ENCODE measurements at regions not wholly inside any gene's neighbourhood (a gene's known extent, or its start where the extent isn't known, plus 50 kb on each side); places are given as distances from the start of the nearest gene placed in this dataset.

GRCh38 chr1:229136822-229137221 is 134.1 kb upstream of the RAB4A start:
- intact Hi-C loops (cut with DNase I): no loop called here
- 48 to 63% (median 62%) methylated on average over 3 of the region's 3 CpGs for WGBS, 3 donors
- ATAC-seq: no peak

GRCh38 chr1:229137271-229137670 is 133.6 kb upstream of the RAB4A start:
- ATAC-seq (no peak), DNase-seq (no peak)
- no peak for TF ChIP-seq CTCF (IDR thresholded peaks at IDR 0.05)
- H3K36me3 ChIP-seq (ENCODE audit: insufficient read depth in 1 of 2, low read depth in 1 of 2): no peaks in the 10 kb centered on the region
- intact Hi-C loops (cut with DNase I): no loop called here
- no peaks in the 10 kb centered on the region for H3K27me3 ChIP-seq (ENCODE audit: insufficient read depth in 3 of 3, low read length in 2 of 3)
- no peak overlapping the region for H3K27ac ChIP-seq
- no peaks in the 10 kb centered on the region for H3K4me1 ChIP-seq
- no peak overlapping the region for H3K4me3 ChIP-seq
- H3K9me3 ChIP-seq: no peaks in the 10 kb centered on the region

More at GRCh38 chr1:229136822-229137221, 134.1 kb upstream of the RAB4A start:
- H3K4me3 ChIP-seq: no peak overlapping the region
- no peak for DNase-seq
- H3K4me1 ChIP-seq: no peaks in the 10 kb centered on the region
- no peak overlapping the region for H3K27ac ChIP-seq
- no peaks in the 10 kb centered on the region for H3K36me3 ChIP-seq (ENCODE audit: insufficient read depth in 1 of 2, low read depth in 1 of 2)
- H3K9me3 ChIP-seq: no peaks in the 10 kb centered on the region
- no peaks in the 10 kb centered on the region for H3K27me3 ChIP-seq (ENCODE audit: insufficient read depth in 3 of 3, low read length in 2 of 3)
- TF ChIP-seq CTCF (IDR thresholded peaks at IDR 0.05): no peak

- no peak for TF ChIP-seq CTCF (IDR thresholded peaks at IDR 0.05)
- Histone ChIP-seq H3K36me3 (ENCODE audit: insufficient read depth in 1 of 2, low read depth in 1 of 2) (no peaks in the 10 kb centered on the region), H3K4me1 (no peaks in the 10 kb centered on the region), H3K27ac (no peak overlapping the region), H3K4me3 (no peak overlapping the region), H3K27me3 (ENCODE audit: insufficient read depth in 3 of 3, low read length in 2 of 3) (no peaks in the 10 kb centered on the region), H3K9me3 (no peaks in the 10 kb centered on the region)
- intact Hi-C loops (cut with DNase I): no loop called here
- ATAC-seq (no peak), DNase-seq (no peak)
- WGBS, 3 donors: 62 to 81% (median 74%) methylated on average over 3 of the region's 3 CpGs
Measured at GRCh38 chr1:229138058-229138457, 132.9 kb upstream of the RAB4A start.

- intact Hi-C loops (cut with DNase I): no loop called here
- 71 to 80% (median 75%) methylated on average over 12 of the region's 12 CpGs for WGBS, 3 donors
Measured at GRCh38 chr1:229139331-229140118, 131.4 kb upstream of the RAB4A start.

More at GRCh38 chr1:229139331-229140118, 131.4 kb upstream of the RAB4A start:
- Histone ChIP-seq H3K27ac (no peak overlapping the region), H3K9me3 (no peaks in the 10 kb centered on the region), H3K4me1 (no peaks in the 10 kb centered on the region), H3K4me3 (no peak overlapping the region), H3K36me3 (ENCODE audit: insufficient read depth in 1 of 2, low read depth in 1 of 2) (no peaks in the 10 kb centered on the region), H3K27me3 (ENCODE audit: insufficient read depth in 3 of 3, low read length in 2 of 3) (no peaks in the 10 kb centered on the region)
- TF ChIP-seq CTCF (IDR thresholded peaks at IDR 0.05): no peak
- DNase-seq (no peak), ATAC-seq (no peak)

Measured in psoas muscle (tissue), 7 donors.